H9 (cell line): ENCODE measurements at regions not wholly inside any gene's neighbourhood (a gene's known extent, or its start where the extent isn't known, plus 50 kb on each side); places are given as distances from the start of the nearest gene placed in this dataset.

Experiments
- DNase-seq: peaks from one replicate; pipeline ENCODE4 v3.0.0-alpha.2; 2017
- H2AFZ ChIP-seq: one replicate; pipeline ENCODE4 v1.6.1; 2013; ENCODE audit warnings: mild to moderate bottlenecking, low read length, control low read depth, moderate library complexity
- H2AK5ac ChIP-seq: 2 replicates; pipeline ENCODE4 v1.6.1; 2013; ENCODE audit warnings: low read length, control low read depth, mixed read lengths; ENCODE audit not compliant: insufficient read length
- H2BK120ac ChIP-seq: one replicate; pipeline ENCODE4 v1.6.1; 2013; ENCODE audit warnings: low read depth, mild to moderate bottlenecking, low read length, control low read depth, inconsistent platforms; ENCODE audit not compliant: poor library complexity, severe bottlenecking
- H2BK12ac ChIP-seq: 2 replicates; pipeline ENCODE4 v1.6.1; 2013; ENCODE audit warnings: low read length, control low read depth, mixed read lengths, low read depth; ENCODE audit not compliant: insufficient read length
- H2BK15ac ChIP-seq: 2 replicates; pipeline ENCODE4 v1.6.1; 2013; ENCODE audit warnings: low read depth, low read length, control low read depth
- H2BK20ac ChIP-seq: one replicate; pipeline ENCODE4 v1.6.1; 2013; ENCODE audit warnings: low read depth, mild to moderate bottlenecking, low read length, control low read depth, inconsistent platforms; ENCODE audit not compliant: poor library complexity, severe bottlenecking
- H2BK5ac ChIP-seq: 2 replicates; pipeline ENCODE4 v1.6.1; 2013; ENCODE audit warnings: low read length, control low read depth, mixed read lengths; ENCODE audit not compliant: insufficient read length
- H3K14ac ChIP-seq: 2 replicates; pipeline ENCODE4 v1.6.1; 2013; ENCODE audit warnings: low read length, control low read depth; ENCODE audit not compliant: insufficient read depth
- H3K18ac ChIP-seq: 2 replicates; pipeline ENCODE4 v1.6.1; 2013; ENCODE audit warnings: low read depth, mild to moderate bottlenecking, mixed read lengths, low read length, control low read depth; ENCODE audit not compliant: insufficient read length
- H3K23ac ChIP-seq: 2 replicates; pipeline ENCODE4 v1.6.1; 2013; ENCODE audit warnings: low read length, control low read depth, mixed read lengths, low read depth; ENCODE audit not compliant: insufficient read length
- H3K23me2 ChIP-seq: 2 replicates; pipeline ENCODE4 v1.6.1; 2013; ENCODE audit warnings: low read depth, mild to moderate bottlenecking, mixed read lengths, low read length, control low read depth; ENCODE audit not compliant: insufficient read length, poor library complexity, severe bottlenecking
- H3K27ac ChIP-seq: 2 replicates; pipeline ENCODE4 v1.5.1; 2013; ENCODE audit warnings: low read length, control low read depth, mixed read lengths, low read depth; ENCODE audit not compliant: insufficient read length
- H3K27me3 ChIP-seq: 2 replicates; pipeline ENCODE4 v1.6.1; 2013; ENCODE audit warnings: low read length, control low read depth, inconsistent platforms; ENCODE audit not compliant: insufficient read depth
- H3K4ac ChIP-seq: 2 replicates; pipeline ENCODE4 v1.6.1; 2013; ENCODE audit warnings: low read depth, mild to moderate bottlenecking, control low read depth, inconsistent platforms, low read length, moderate library complexity
- H3K4me1 ChIP-seq: 2 replicates; pipeline ENCODE4 v1.6.1; 2013; ENCODE audit warnings: low read length, control low read depth, inconsistent platforms; ENCODE audit not compliant: insufficient read depth
- H3K4me2 ChIP-seq: 2 replicates; pipeline ENCODE4 v1.6.1; 2013; ENCODE audit warnings: low read length, control low read depth, mixed read lengths; ENCODE audit not compliant: insufficient read length, insufficient read depth
- H3K56ac ChIP-seq: 2 replicates; pipeline ENCODE4 v1.6.1; 2013; ENCODE audit warnings: low read depth, mild to moderate bottlenecking, mixed read lengths, low read length, control low read depth; ENCODE audit not compliant: insufficient read length
- H3K79me1 ChIP-seq: 2 replicates; pipeline ENCODE4 v1.6.1; 2013; ENCODE audit warnings: low read depth, mild to moderate bottlenecking, moderate library complexity, low read length, control low read depth, inconsistent platforms; ENCODE audit not compliant: insufficient read depth, poor library complexity, severe bottlenecking
- H3K79me2 ChIP-seq: 2 replicates; pipeline ENCODE4 v1.6.1; 2013; ENCODE audit warnings: low read length, control low read depth, inconsistent platforms; ENCODE audit not compliant: insufficient read depth
- H3K9ac ChIP-seq: 2 replicates; pipeline ENCODE4 v1.6.1; 2013; ENCODE audit warnings: low read length, control low read depth, mixed read lengths; ENCODE audit not compliant: insufficient read length; ENCODE audit errors: extremely low read depth
- H3K9me3 ChIP-seq: one replicate; pipeline ENCODE4 v1.6.1; 2013; ENCODE audit warnings: low read depth, low read length, inconsistent platforms; ENCODE audit not compliant: control insufficient read depth
- H3T11ph ChIP-seq: one replicate; pipeline ENCODE4 v1.6.1; 2013; ENCODE audit warnings: mild to moderate bottlenecking, low read length, control low read depth, inconsistent platforms
- H4K20me1 ChIP-seq: one replicate; pipeline ENCODE4 v1.6.1; 2013; ENCODE audit not compliant: control insufficient read depth, insufficient read length, insufficient read depth
- H4K5ac ChIP-seq: 2 replicates; pipeline ENCODE4 v1.6.1; 2013; ENCODE audit warnings: low read depth, mild to moderate bottlenecking, mixed read lengths, low read length, control low read depth; ENCODE audit not compliant: insufficient read length
- H4K8ac ChIP-seq: replicated peaks from 2 replicates; pipeline ENCODE4 v1.6.1; 2013; ENCODE audit warnings: low read length, control low read depth, mixed read lengths, low read depth; ENCODE audit not compliant: insufficient read length
- H4K91ac ChIP-seq: 2 replicates; pipeline ENCODE4 v1.6.1; 2013; ENCODE audit warnings: low read depth, mild to moderate bottlenecking, moderate library complexity, mixed read lengths, low read length, control low read depth; ENCODE audit not compliant: insufficient read length
- H3K27ac Mint-ChIP-seq, 3 experiments: 2 replicates in 2 of 3; 3 replicates in 1 of 3; pipeline ENCODE4 v1.8.0; 2020 to 2021; ENCODE audit warnings: mixed read lengths in 3 of 3, mild to moderate bottlenecking in 1 of 3, moderate library complexity in 1 of 3
- H3K27me3 Mint-ChIP-seq: 2 replicates; pipeline ENCODE4 v1.8.0; 2021; ENCODE audit warnings: low read depth, mild to moderate bottlenecking, moderate library complexity, mixed read lengths
- H3K36me3 Mint-ChIP-seq, 3 experiments: 2 replicates in 2 of 3; 3 replicates in 1 of 3; pipeline ENCODE4 v1.8.0; 2020 to 2021; ENCODE audit warnings: low read depth in 3 of 3, mixed read lengths in 3 of 3; ENCODE audit not compliant: insufficient read depth in 1 of 3
- H3K4me1 Mint-ChIP-seq, 2 experiments: 2 replicates each; pipeline ENCODE4 v1.8.0; 2020; ENCODE audit warnings: mixed read lengths in 2 of 2
- H3K4me3 Mint-ChIP-seq, 2 experiments: 2 replicates in 1 of 2; 3 replicates in 1 of 2; pipeline ENCODE4 v1.8.0; 2020 to 2021; ENCODE audit warnings: mild to moderate bottlenecking in 2 of 2, mixed read lengths in 2 of 2, moderate library complexity in 1 of 2
- H3K9me3 Mint-ChIP-seq, 2 experiments: 2 replicates in 1 of 2; 3 replicates in 1 of 2; pipeline ENCODE4 v1.8.0; 2020; ENCODE audit warnings: mild to moderate bottlenecking in 2 of 2, mixed read lengths in 2 of 2, moderate library complexity in 1 of 2
- CTCF ChIP-seq: fragments of 200-600 bp; sonication (generic); conservative IDR thresholded peaks from 3 replicates; pipeline ENCODE4 v1.8.0; 2021; ENCODE audit warnings: antibody characterized with exemption, mild to moderate bottlenecking

- H3K18ac ChIP-seq, result no peak overlapping the region
- no peaks in the 10 kb centered on the region for H3K4me1 Mint-ChIP-seq
- H3K14ac ChIP-seq, result no peak overlapping the region
- H3K27ac Mint-ChIP-seq, result no peak overlapping the region
- no peak overlapping the region for H3K4ac ChIP-seq
- no peak overlapping the region for H2BK20ac ChIP-seq
- no peaks in the 10 kb centered on the region for H3K36me3 Mint-ChIP-seq
- no peak for TF ChIP-seq CTCF
- H3K27me3 ChIP-seq, result no peaks in the 10 kb centered on the region
- H3K9me3 Mint-ChIP-seq, result no peaks in the 10 kb centered on the region
- H3K27ac ChIP-seq, result no peak overlapping the region
- no peak overlapping the region for H3K9ac ChIP-seq
- no peak overlapping the region for H4K91ac ChIP-seq
- no peak overlapping the region for H2BK5ac ChIP-seq
- H3K56ac ChIP-seq, result no peak overlapping the region
- H3K9me3 ChIP-seq, result no peaks in the 10 kb centered on the region
- H3T11ph ChIP-seq, result no peak overlapping the region
- no peaks in the 10 kb centered on the region for H3K79me2 ChIP-seq
- no peak for DNase-seq
- H2BK120ac ChIP-seq, result no peak overlapping the region
- no peaks in the 10 kb centered on the region for H4K20me1 ChIP-seq
- H3K23ac ChIP-seq, result no peak overlapping the region
- H4K8ac ChIP-seq, result no peak overlapping the region
- H3K23me2 ChIP-seq, result no peaks in the 10 kb centered on the region
- no peak overlapping the region for H3K4me3 Mint-ChIP-seq
- H3K79me1 ChIP-seq, result no peaks in the 10 kb centered on the region
- no peak overlapping the region for H4K5ac ChIP-seq
- H3K4me1 ChIP-seq, result no peaks in the 10 kb centered on the region
- H2AK5ac ChIP-seq, result no peak overlapping the region
- no peak overlapping the region for H3K4me2 ChIP-seq
- H2BK12ac ChIP-seq, result no peak overlapping the region
- no peak overlapping the region for H2AFZ ChIP-seq
- H3K27me3 Mint-ChIP-seq, result no peaks in the 10 kb centered on the region; the same call in 1 of the 2 replicates
- no peak overlapping the region for H2BK15ac ChIP-seq
Measured at GRCh38 chr2:65850695-65851094, 418.3 kb upstream of the SPRED2 start.
